HEK293 (cell line): ENCODE measurements at regions not wholly inside any gene's neighbourhood (a gene's known extent, or its start where the extent isn't known, plus 50 kb on each side); places are given as distances from the start of the nearest gene placed in this dataset.

ENCODE experiments used
- BCL6B ChIP-seq: fragments of 450-650 bp; formaldehyde crosslinking; IDR thresholded peaks from 2 replicates; pipeline ENCODE4 v1.5.1; 2017; ENCODE audit warnings: missing biosample characterization, missing genetic modification characterization
- CTCF ChIP-seq: fragments of 450-650 bp; formaldehyde crosslinking; IDR thresholded peaks from 2 replicates; pipeline ENCODE4 v1.5.1; 2016; ENCODE audit warnings: missing biosample characterization, missing genetic modification characterization
- HOXA7 ChIP-seq: sonication (generic); formaldehyde crosslinking; IDR thresholded peaks from 2 replicates; pipeline ENCODE4 v1.8.1; 2022; ENCODE audit warnings: missing genetic modification reagents, borderline replicate concordance
- REST ChIP-seq: fragments of 450-650 bp; formaldehyde crosslinking; IDR thresholded peaks from 2 replicates; pipeline ENCODE4 v1.5.1; 2016; ENCODE audit warnings: missing biosample characterization, missing genetic modification characterization
- TCF7L2 ChIP-seq: IDR thresholded peaks from 2 replicates; pipeline ENCODE4 v1.6.1; 2011; ENCODE audit warnings: low read depth, mild to moderate bottlenecking, inconsistent platforms, low read length, moderate library complexity, borderline replicate concordance
- ZEB2 ChIP-seq: fragments of 450-650 bp; formaldehyde crosslinking; IDR thresholded peaks from 2 replicates; pipeline ENCODE4 v1.5.1; 2016; ENCODE audit warnings: missing biosample characterization, missing genetic modification characterization
- ZNF175 ChIP-seq: fragments of 450-650 bp; formaldehyde crosslinking; IDR thresholded peaks from 2 replicates; pipeline ENCODE4 v1.5.1; 2016; ENCODE audit warnings: missing biosample characterization, missing genetic modification characterization
- ZNF274 ChIP-seq, 2 experiments: fragments of 200-500 bp in 1 of 2; fragments of 450-650 bp in 1 of 2; sonication (Bioruptor generic) in 1 of 2; formaldehyde crosslinking in 1 of 2; IDR thresholded peaks; 2 replicates each; pipeline versions ENCODE4 v1.5.1 to v1.6.1; 2014 to 2016; ENCODE audit warnings: borderline replicate concordance in 1 of 2, inconsistent platforms in 1 of 2, low read length in 1 of 2, missing biosample characterization in 1 of 2, missing genetic modification characterization in 1 of 2
- ZNF311 ChIP-seq: fragments of 450-650 bp; formaldehyde crosslinking; IDR thresholded peaks from 2 replicates; pipeline ENCODE4 v1.5.1; 2017; ENCODE audit warnings: missing biosample characterization, missing genetic modification characterization, borderline replicate concordance
- ZNF394 ChIP-seq: fragments of 450-650 bp; formaldehyde crosslinking; IDR thresholded peaks from 2 replicates; pipeline ENCODE4 v1.5.1; 2016; ENCODE audit warnings: missing biosample characterization, missing genetic modification characterization, mild to moderate bottlenecking, moderate library complexity, borderline replicate concordance
- ZNF658 ChIP-seq: fragments of 450-650 bp; formaldehyde crosslinking; IDR thresholded peaks from 2 replicates; pipeline ENCODE4; 2016; ENCODE audit warnings: missing biosample characterization, missing genetic modification characterization

- TF ChIP-seq ZEB2, result no peak
- no peak for TF ChIP-seq CTCF (tag by site-specific recombination)
- TF ChIP-seq REST (tag by site-specific recombination), result no peak
- TF ChIP-seq ZNF658, result no peak
- no peak for TF ChIP-seq TCF7L2
- no peak for TF ChIP-seq ZNF274 (IDR thresholded peaks at IDR 0.05; ENCODE audit: low read length)
- no peak for TF ChIP-seq ZNF274 (tag by site-specific recombination; IDR thresholded peaks at IDR 0.05; ENCODE audit: borderline replicate concordance)
- no peak for TF ChIP-seq ZNF311 (tag by site-specific recombination)
- no peak for TF ChIP-seq ZNF175 (tag by site-specific recombination)
- no peak for TF ChIP-seq HOXA7 (CRISPR knock-in tag)
- no peak for TF ChIP-seq ZNF394 (tag by site-specific recombination)
- TF ChIP-seq BCL6B (tag by site-specific recombination), result no peak
Measured at GRCh38 chr4:103318327-103318726, 120.2 kb upstream of the CENPE start.
